NB4 (cell line): ENCODE measurements at regions not wholly inside any gene's neighbourhood (a gene's known extent, or its start where the extent isn't known, plus 50 kb on each side); places are given as distances from the start of the nearest gene placed in this dataset.

ENCODE experiments used
- DNase-seq: peaks from one replicate; pipeline ENCODE4 v3.0.0; 2010; ENCODE audit warnings: low read depth
- H3K4me3 ChIP-seq: one replicate; pipeline ENCODE4 v1.5.1; 2011; ENCODE audit warnings: mild to moderate bottlenecking, low read depth, low read length, moderate library complexity
- CTCF ChIP-seq: IDR thresholded peaks from one replicate; pipeline ENCODE4 v1.5.1; 2012; ENCODE audit warnings: low read depth, low read length
- MAX ChIP-seq: IDR thresholded peaks from 2 replicates; pipeline ENCODE4 v1.6.1; 2011; ENCODE audit warnings: low read depth, low read length
- MYC ChIP-seq: IDR thresholded peaks from 2 replicates; pipeline ENCODE4 v1.6.1; 2011; ENCODE audit warnings: low read depth, low read length
- POLR2A ChIP-seq: IDR thresholded peaks from 2 replicates; pipeline ENCODE4 v1.6.1; 2011; ENCODE audit warnings: mild to moderate bottlenecking; ENCODE audit not compliant: insufficient read length; ENCODE audit errors: extremely low read depth

- TF ChIP-seq CTCF (no peak), POLR2A (no peak), MAX (no peak), MYC (no peak)
- no peak for DNase-seq
- no peak overlapping the region for H3K4me3 ChIP-seq
Measured at GRCh38 chr2:226447338-226448300, 352.0 kb downstream of the IRS1 start.

- TF ChIP-seq POLR2A (no peak), CTCF (no peak), MAX (no peak), MYC (no peak)
- H3K4me3 ChIP-seq: no peak overlapping the region
- no peak for DNase-seq
Measured at GRCh38 chr2:226446406-226447001, 353.1 kb downstream of the IRS1 start.

- H3K4me3 ChIP-seq: no peak overlapping the region
- DNase-seq: no peak
- TF ChIP-seq CTCF: no peak
- TF ChIP-seq MYC: no peak
- no peak for TF ChIP-seq MAX
- no peak for TF ChIP-seq POLR2A
Measured at GRCh38 chr2:226445216-226445861, 354.3 kb downstream of the IRS1 start.

- TF ChIP-seq MYC: no peak
- no peak for TF ChIP-seq MAX
- TF ChIP-seq CTCF: no peak
- no peak for TF ChIP-seq POLR2A
- no peak for DNase-seq
- H3K4me3 ChIP-seq: no peak overlapping the region
Measured at GRCh38 chr2:226443112-226443511, 356.5 kb downstream of the IRS1 start.

- no peak overlapping the region for H3K4me3 ChIP-seq
- DNase-seq: no peak
- TF ChIP-seq MAX (no peak), MYC (no peak), POLR2A (no peak), CTCF (no peak)
Measured at GRCh38 chr2:226440127-226440918, 359.3 kb downstream of the IRS1 start.
